D341Med (cell line): ENCODE measurements at regions not wholly inside any gene's neighbourhood (a gene's known extent, or its start where the extent isn't known, plus 50 kb on each side); places are given as distances from the start of the nearest gene placed in this dataset.
"Not testable (repeated sequence)": the region's sequence is repeated elsewhere in the genome, so short reads cannot be mapped to it uniquely, and the experiment has no call there.

ENCODE experiments used
- DNase-seq: peaks from one replicate; pipeline ENCODE4 v3.0.0; 2012; ENCODE audit warnings: low spot score

DNA sequence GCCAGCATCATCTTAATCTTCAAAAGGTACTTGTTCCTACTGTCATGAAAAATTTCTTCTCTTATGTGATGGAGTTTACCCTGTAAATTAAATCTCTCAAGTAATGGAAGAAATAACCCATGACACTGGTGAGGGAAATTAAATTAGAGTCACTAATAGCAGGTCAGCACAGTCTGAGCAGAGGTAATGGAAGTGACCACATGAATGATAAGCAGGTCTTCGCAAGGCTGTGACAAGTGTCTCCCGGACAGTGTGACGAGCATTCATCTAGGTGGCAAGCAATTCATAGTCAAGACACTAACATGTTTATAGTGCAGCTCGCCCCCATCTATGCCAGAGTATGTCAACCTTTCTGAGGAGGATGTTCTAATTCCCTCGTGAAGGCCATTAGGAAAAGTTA, 249.2 kb downstream of the FRK start:
- no peak for DNase-seq

DNA sequence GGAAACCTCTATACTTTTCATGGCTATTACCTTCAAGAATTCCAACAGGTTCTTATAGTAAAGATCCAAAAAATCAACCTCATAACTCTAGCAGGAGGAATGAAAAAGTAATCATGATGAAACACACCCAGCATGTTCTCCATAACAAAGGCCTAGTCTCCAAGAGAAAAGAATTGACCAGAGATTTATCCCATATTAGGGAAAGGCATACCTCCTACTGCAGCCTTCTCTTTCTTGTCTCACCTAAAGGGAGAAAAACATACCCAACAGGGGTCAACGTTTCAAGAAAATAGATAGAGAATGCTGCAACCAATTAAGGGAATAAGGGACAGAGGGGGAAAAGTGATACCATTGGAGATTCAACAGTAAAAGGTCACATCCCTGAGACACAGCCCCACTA, 262.5 kb downstream of the FRK start:
- DNase-seq, result no peak

DNA sequence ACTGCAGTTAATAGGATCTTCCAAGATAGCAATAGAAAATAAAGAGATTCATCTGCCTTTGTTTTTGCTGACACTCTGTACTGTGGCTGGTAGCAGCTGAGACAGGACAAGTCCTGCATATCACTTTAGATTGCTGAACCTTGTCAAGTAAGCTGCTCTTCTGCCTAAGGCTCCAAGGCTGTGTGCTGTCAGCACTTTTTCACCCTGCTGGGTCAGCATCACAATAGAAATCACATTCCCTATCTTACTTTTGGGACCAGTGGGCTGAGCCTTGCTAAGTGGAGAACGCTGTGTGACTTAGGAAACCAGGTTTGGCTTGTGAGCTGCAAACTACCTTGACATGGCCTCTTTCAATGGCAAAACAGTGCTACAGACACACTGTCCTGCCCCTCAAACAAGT, 263.9 kb downstream of the FRK start:
- DNase-seq, result no peak

- no peak for DNase-seq
Observed at GRCh38 chr6:115796061-115796460, 264.6 kb downstream of the FRK start.

- DNase-seq, result no peak
Observed at GRCh38 chr6:115783402-115784061, 277.2 kb downstream of the FRK start.

DNA sequence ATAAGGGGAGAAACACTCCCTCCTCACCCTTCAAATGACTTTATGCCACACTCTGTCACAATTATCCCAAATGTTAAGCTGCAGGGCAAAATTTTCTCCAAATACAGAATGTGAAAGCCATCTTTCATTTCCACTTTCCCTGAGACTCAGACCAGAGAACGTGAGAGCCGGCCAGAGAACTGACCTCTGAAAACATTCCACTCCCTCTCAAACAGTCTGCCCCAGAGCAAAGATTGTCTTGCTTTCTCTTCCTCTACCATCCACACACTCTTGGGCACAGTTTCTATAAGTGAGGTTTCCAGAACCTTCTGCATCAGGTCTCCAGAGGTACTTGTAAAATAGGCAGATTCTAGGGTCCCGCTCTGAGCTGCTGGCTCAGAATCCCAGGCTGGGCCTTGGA, 278.1 kb downstream of the FRK start:
- no peak for DNase-seq

GRCh38 chr6:115773741-115774140, 286.9 kb downstream of the FRK start:
- DNase-seq, result no peak

- no peak for DNase-seq
Observed at GRCh38 chr6:115770851-115771250, 289.8 kb downstream of the FRK start.

DNA sequence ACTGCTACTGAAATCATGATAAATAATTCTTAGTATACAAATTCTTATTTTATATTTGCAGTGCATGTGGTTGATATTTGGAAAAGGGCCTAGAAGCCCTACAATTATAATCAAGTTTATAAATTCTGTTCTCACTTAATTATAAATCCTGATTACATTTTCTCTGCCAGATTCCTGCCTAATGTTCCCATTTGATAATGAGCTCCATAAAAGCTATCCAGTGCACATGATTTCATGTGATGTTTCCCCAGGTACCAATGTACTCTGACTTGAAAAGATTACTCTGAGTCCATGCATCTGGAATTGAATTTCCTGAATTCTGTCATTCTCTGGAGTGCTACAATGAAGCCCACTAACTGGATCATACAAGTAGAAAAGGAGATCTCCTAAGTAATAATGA, 292.2 kb downstream of the FRK start:
- DNase-seq, result no peak

GRCh38 chr6:115767931-115768330, 292.8 kb downstream of the FRK start:
- DNase-seq, result no peak

DNA sequence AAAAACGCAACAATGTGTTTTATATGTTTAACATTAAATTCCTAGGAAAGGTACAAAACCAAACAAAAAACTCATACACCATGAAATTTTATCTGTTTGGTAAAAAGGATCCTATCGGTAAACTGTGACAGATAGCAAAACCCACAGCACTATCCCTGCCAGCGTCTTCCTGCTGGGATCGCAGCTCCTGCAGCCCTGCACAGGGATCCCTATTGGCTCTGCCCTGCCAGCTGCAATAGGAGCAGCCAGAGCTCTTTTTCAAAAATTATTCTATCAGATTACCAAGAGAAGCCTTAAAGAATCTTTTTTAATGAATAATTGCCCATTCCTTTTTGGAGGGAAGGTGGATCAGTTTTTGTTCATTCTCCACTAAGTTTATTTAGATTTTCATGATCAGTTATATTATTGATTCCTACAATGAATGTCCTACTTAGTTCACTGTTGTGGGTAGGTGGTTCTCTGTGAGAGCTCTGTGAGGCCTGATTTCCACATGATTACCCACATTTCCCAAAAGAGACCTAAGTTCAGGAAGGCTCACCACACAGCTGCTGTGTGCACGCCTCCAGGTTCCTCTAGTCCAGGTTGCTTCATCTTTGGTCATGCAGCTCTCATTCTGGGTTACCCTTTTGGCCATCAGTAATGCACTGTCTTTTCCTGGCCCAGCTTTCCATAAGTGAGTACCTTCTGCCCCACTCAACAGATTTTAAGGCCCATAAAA, 293.8 kb downstream of the FRK start:
- DNase-seq, result no peak

DNA sequence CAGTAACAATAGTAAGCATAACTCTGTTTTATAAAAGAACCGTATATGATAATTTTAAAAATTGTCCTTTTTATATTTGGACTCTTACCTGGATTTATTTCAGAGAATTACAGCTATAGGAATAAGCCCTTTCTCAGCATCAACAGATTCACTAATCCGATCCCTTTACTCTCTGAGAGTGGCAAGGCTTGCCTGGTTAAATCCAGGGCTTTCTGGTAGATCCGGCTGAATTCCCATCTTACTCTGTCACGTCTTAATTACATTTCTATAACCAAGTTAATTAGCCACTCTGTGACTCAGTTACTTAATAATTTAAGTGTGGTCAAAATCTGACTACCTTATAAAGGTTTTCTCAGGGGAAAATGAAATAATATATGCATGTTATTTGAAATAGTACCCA, 294.7 kb downstream of the FRK start:
- peak; percentile 57 for DNase-seq

- DNase-seq, result no peak
Observed at GRCh38 chr6:115759051-115759450, 301.6 kb downstream of the FRK start.

- DNase-seq, result no peak
Observed at GRCh38 chr6:115753446-115753845, 307.2 kb downstream of the FRK start.

- no peak for DNase-seq
Observed at GRCh38 chr6:115750946-115751345, 309.7 kb downstream of the FRK start.

DNA sequence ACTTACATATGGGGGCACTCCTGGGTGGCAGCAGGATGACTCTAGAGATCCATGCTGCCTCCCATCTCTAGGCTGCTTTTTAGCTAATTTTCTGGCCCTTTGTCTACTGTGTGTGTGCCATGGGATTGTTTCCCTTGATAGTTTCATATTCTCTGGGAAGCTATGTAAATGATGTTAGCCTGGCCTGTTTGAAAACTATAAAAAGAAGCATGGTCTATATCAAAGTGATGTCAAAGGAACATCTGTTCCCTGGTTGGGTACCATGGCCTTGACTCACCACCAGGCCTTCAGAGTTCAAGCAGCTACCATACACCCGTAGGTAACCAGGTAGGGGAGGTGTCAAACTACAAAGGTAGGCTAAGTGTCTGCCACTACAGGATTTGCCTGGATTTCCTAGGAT, 310.4 kb downstream of the FRK start:
- no peak for DNase-seq

DNA sequence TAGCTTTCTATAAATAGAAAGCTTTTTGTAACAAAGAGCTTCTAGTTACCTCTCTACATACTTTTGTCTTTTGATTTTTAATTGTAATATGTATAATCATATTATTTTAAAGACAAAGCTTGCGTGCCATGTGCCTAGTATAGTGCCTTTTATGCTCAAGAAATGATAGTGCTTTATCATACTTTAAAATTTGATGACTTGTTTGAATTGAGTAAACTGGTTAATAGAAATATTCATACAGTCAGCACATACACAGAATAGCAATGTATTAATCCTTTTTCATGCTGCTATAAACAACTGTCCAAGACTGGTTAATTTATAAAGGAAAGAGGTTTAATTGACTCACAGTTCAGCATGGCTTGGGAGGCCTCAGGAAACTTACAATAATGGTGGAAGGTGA, 313.0 kb downstream of the FRK start:
- DNase-seq, result no peak

DNA sequence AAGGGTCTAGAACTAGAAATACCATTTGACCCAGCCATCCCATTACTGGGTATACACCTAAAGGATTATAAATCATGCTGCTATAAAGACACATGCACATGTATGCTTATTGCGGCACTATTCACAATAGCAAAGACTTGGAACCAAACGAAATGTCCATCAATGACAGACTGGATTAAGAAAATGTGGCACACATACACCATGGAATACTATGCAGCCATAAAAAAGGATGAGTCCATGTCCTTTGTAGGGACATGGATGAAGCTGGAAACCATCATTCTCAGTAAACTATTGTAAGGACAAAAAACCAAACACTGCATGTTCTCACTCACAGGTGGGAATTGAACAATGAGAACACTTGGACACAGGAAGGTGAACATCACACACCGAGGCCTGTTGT, 314.1 kb downstream of the FRK start:
- DNase-seq, result not testable (repeated sequence)

GRCh38 chr6:115740907-115741306, 319.8 kb downstream of the FRK start:
- no peak for DNase-seq

DNA sequence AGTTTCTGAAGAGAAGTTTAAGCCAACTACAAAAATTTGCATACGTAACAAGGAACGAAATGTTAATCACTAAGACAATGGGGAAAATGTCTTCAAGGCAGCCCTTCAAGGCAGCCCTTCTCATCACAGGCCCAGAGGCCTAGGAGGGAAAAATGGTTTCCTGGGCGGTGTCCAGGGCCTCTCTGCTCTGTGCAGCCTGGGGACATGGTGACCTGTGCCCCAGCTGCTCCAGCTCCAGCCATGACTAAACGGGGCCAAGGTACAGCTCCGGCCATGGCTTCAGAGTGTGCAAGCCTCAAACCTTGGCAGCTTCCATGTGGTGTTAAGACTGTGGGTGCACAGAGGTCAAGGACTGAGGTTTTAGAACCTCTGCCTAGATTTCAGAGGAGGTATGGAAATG, 325.1 kb downstream of the FRK start:
- DNase-seq, result no peak

DNA sequence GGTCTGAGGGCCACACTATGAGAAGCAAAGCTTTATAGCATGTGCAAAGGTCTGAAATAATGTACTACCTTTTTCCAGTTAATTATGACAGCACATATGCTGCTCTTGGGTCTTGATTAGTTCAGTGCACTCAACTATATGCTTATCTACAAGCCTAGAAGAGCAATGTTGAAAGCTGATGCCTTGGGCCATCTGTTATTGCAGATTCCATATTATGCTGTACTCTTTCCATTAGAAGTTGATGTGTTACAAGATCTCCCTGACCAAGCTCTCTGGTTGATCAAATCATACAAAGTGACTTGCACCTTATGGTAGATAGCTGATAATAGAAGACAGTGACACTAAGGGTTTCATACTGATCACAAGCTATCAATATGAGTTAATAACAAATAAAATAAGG, 327.3 kb downstream of the FRK start:
- no peak for DNase-seq

DNA sequence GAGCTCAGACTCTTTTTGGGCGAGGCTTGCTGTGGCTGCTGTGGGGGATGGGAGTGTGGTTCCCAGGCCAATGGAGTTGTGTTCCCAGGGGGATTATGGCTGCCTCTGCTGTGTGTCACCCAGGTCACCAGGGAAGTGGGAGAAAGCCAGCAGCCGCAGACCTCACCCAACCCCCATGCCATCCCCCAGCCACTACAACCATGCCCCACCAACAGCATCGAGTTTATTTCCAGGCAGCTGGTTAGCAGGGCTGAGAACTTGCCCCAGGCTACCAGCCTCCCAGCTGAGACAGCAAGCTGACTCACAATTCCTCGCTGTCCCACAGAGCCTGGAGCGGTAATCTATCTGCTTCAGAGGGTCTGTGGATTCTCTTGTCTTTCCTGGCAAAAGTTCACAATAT, 331.7 kb downstream of the FRK start:
- DNase-seq, result no peak

DNA sequence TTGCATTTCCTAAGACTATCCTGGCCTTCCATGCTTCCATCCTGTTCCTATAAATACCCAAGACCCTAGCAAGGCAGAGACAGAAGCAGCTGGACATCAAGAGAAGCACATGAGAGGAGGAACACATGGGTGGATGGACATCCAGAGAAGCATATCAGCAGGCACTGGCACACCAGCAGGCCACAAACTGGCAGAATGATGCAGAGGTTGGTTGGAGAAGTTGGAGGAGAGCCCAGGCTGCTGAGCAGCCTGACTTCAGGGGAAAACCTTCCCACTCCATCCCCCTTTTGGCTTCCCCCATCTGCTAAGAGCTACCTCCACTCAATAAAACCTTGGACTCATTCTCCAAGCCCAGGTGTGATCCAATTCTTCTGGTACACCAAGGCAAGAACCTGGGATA, 332.5 kb downstream of the FRK start:
- DNase-seq, result no peak

- DNase-seq, result no peak
Observed at GRCh38 chr6:115721564-115721963, 339.1 kb downstream of the FRK start.
